A673 (cell line): ENCODE measurements at regions not wholly inside any gene's neighbourhood (a gene's known extent, or its start where the extent isn't known, plus 50 kb on each side); places are given as distances from the start of the nearest gene placed in this dataset.

Experiments used
- CTCF ChIP-seq: fragments of 300-800, 200-600 bp; sonication (generic); conservative IDR thresholded peaks from 2 replicates; pipeline ENCODE4 v1.5.1; 2017; ENCODE audit warnings: low read depth, mild to moderate bottlenecking, antibody characterized with exemption, low read length, moderate library complexity, mixed read lengths
- EZH2 ChIP-seq: fragments of 200-600 bp; sonication (generic); IDR thresholded peaks from 2 replicates; pipeline ENCODE4 v1.6.1; 2017; ENCODE audit warnings: borderline replicate concordance, low read depth, mild to moderate bottlenecking, mixed read lengths, antibody characterized with exemption, low read length; ENCODE audit not compliant: poor library complexity, severe bottlenecking

- TF ChIP-seq CTCF (no peak), EZH2 (no peak)
Observed at GRCh38 chr12:116664085-116664484, 73.8 kb downstream of the SPRING1 start.
